Naive thymus-derived CD4-positive, alpha-beta T cell (primary cell): ENCODE measurements at regions not wholly inside any gene's neighbourhood (a gene's known extent, or its start where the extent isn't known, plus 50 kb on each side); places are given as distances from the start of the nearest gene placed in this dataset.

Experiments used
- ATAC-seq: fragments of 150-1000 bp; cut with Tn5 transposase; 2 replicates; pipeline ENCODE4 v1.10.0; 2021; ENCODE audit warnings: mild to moderate bottlenecking, moderate library complexity
- CTCF ChIA-PET: fragments of 350-600 bp; sonication (Branson Sonifier 250); formaldehyde crosslinking; loops from one replicate; lab custom pipeline; 2021; ENCODE audit warnings: antibody characterized with exemption; lab: Charles Lee
- POLR2A ChIA-PET: fragments of 350-600 bp; sonication (Branson Sonifier 250); formaldehyde crosslinking; loops from one replicate; lab custom pipeline; 2021; ENCODE audit warnings: antibody characterized with exemption, inconsistent platforms; lab: Charles Lee
- DNase-seq, 9 donors: peaks; one replicate each; pipeline versions ENCODE4 v3.0.0 to v3.0.0-alpha.2; 2020 to 2022; ENCODE audit warnings: mixed read lengths in 1 of 9
- H3K27ac ChIP-seq: one replicate; pipeline ENCODE4 v1.7.0; 2013; ENCODE audit warnings: mild to moderate bottlenecking, low read depth, low read length, moderate library complexity
- H3K27me3 ChIP-seq, 2 donors: one replicate each; pipeline ENCODE4 v1.7.0; 2013; ENCODE audit warnings: low read length in 2 of 2, mild to moderate bottlenecking in 2 of 2, moderate library complexity in 2 of 2; ENCODE audit not compliant: control insufficient read depth in 2 of 2, insufficient read depth in 2 of 2
- H3K36me3 ChIP-seq, 3 experiments: 1 replicate in 2 of 3; 2 replicates in 1 of 3; pipeline ENCODE4 v1.7.0; 2013; ENCODE audit warnings: low read length in 3 of 3, mild to moderate bottlenecking in 3 of 3, moderate library complexity in 1 of 3; ENCODE audit not compliant: insufficient read depth in 3 of 3, control insufficient read depth in 2 of 3
- H3K4me1 ChIP-seq, 2 donors: one replicate each; pipeline ENCODE4 v1.7.0; 2013; ENCODE audit warnings: low read length in 2 of 2, mild to moderate bottlenecking in 2 of 2, moderate library complexity in 1 of 2; ENCODE audit not compliant: control insufficient read depth in 2 of 2, insufficient read depth in 2 of 2
- H3K4me3 ChIP-seq: 2 replicates; pipeline ENCODE4 v1.7.0; 2013; ENCODE audit warnings: mild to moderate bottlenecking, low read length
- H3K9me3 ChIP-seq, 3 experiments: 1 replicate in 2 of 3; 2 replicates in 1 of 3; pipeline ENCODE4 v1.7.0; 2013; ENCODE audit warnings: low read length in 3 of 3; ENCODE audit not compliant: control insufficient read depth in 2 of 3
- H3K27ac Mint-ChIP-seq, 9 donors: one replicate each; pipeline ENCODE4 v1.8.0; 2020 to 2022; ENCODE audit warnings: mixed read lengths in 9 of 9, mild to moderate bottlenecking in 8 of 9, moderate library complexity in 5 of 9, inconsistent platforms in 2 of 9
- H3K27me3 Mint-ChIP-seq, 5 donors: one replicate each; pipeline ENCODE4 v1.8.0; 2021 to 2022; ENCODE audit warnings: mixed read lengths in 5 of 5, mild to moderate bottlenecking in 1 of 5
- H3K36me3 Mint-ChIP-seq, 5 donors: one replicate each; pipeline ENCODE4 v1.8.0; 2020 to 2022; ENCODE audit warnings: mixed read lengths in 5 of 5, mild to moderate bottlenecking in 3 of 5, inconsistent platforms in 1 of 5
- H3K4me1 Mint-ChIP-seq, 7 donors: one replicate each; pipeline ENCODE4 v1.8.0; 2020 to 2022; ENCODE audit warnings: mixed read lengths in 7 of 7, mild to moderate bottlenecking in 3 of 7, inconsistent platforms in 1 of 7
- H3K4me3 Mint-ChIP-seq, 10 donors: one replicate each; pipeline ENCODE4 v1.8.0; 2020 to 2022; ENCODE audit warnings: mild to moderate bottlenecking in 10 of 10, mixed read lengths in 10 of 10, moderate library complexity in 6 of 10, inconsistent platforms in 2 of 10
- H3K9me3 Mint-ChIP-seq, 11 donors: one replicate each; pipeline ENCODE4 v1.8.0; 2020 to 2022; ENCODE audit warnings: mixed read lengths in 11 of 11, mild to moderate bottlenecking in 4 of 11, inconsistent platforms in 1 of 11, moderate library complexity in 1 of 11
- intact Hi-C, 2 donors: fragments of 100-400 bp; cut with micrococcal nuclease; formaldehyde crosslinking; loops; one replicate each; pipeline ENCODE4 v1.15.1; 2023

GRCh38 chr16:86821895-86822294, 243.5 kb downstream of the FOXL1 start:
- Mint-ChIP-seq H3K27me3 (peaks cover 24 to 63% (median 41%) of the 10 kb centered on the region in 5 donors), H3K4me3 (no peak overlapping the region), H3K4me1 (no peaks in the 10 kb centered on the region), H3K36me3 (no peaks in the 10 kb centered on the region), H3K27ac (no peak overlapping the region), H3K9me3 (no peaks in the 10 kb centered on the region)
- ChIA-PET POLR2A (interaction anchor here (0.6 kb wide), 1 partner anchor 73 kb away, joined by 4 read pairs; no protein-coding TSS in a partner anchor), CTCF (no interaction called here)
- Histone ChIP-seq H3K27ac (no peak overlapping the region), H3K36me3 (no peaks in the 10 kb centered on the region), H3K27me3 (no peaks in the 10 kb centered on the region), H3K9me3 (no peaks in the 10 kb centered on the region), H3K4me3 (no peak overlapping the region), H3K4me1 (no peaks in the 10 kb centered on the region)
- no peak for DNase-seq
- ATAC-seq: no peak
- intact Hi-C loops: no loop called here

- no peak overlapping the region for H3K27ac Mint-ChIP-seq
- ATAC-seq (no peak), DNase-seq (no peak)
- no peaks in the 10 kb centered on the region for H3K36me3 Mint-ChIP-seq
- H3K4me1 Mint-ChIP-seq: peaks cover 0 to 4% (median 0%) of the 10 kb centered on the region in 7 donors
- H3K4me1 ChIP-seq: no peaks in the 10 kb centered on the region
- H3K27me3 ChIP-seq: no peaks in the 10 kb centered on the region
- H3K36me3 ChIP-seq: no peaks in the 10 kb centered on the region
- no peaks in the 10 kb centered on the region for H3K9me3 Mint-ChIP-seq
- POLR2A ChIA-PET: no interaction called here
- no peaks in the 10 kb centered on the region for H3K9me3 ChIP-seq
- H3K4me3 ChIP-seq: no peak overlapping the region
- no peak overlapping the region for H3K4me3 Mint-ChIP-seq
- intact Hi-C loops: no loop called here
- H3K27ac ChIP-seq: no peak overlapping the region
- H3K27me3 Mint-ChIP-seq: peaks cover 31 to 62% (median 44%) of the 10 kb centered on the region in 5 donors
- CTCF ChIA-PET: no interaction called here
Observed at GRCh38 chr16:86823125-86823524, 244.8 kb downstream of the FOXL1 start.

GRCh38 chr16:86823888-86824671, 245.7 kb downstream of the FOXL1 start:
- Histone ChIP-seq H3K9me3 (no peaks in the 10 kb centered on the region), H3K27me3 (no peaks in the 10 kb centered on the region), H3K36me3 (no peaks in the 10 kb centered on the region), H3K4me3 (no peak overlapping the region), H3K4me1 (no peaks in the 10 kb centered on the region), H3K27ac (no peak overlapping the region)
- H3K27me3 Mint-ChIP-seq: peaks cover 28 to 60% (median 50%) of the 10 kb centered on the region in 5 donors
- intact Hi-C loops: no loop called here
- POLR2A ChIA-PET: no interaction called here
- ATAC-seq (no peak), DNase-seq (no peak)
- H3K36me3 Mint-ChIP-seq: no peaks in the 10 kb centered on the region
- no peak overlapping the region for H3K4me3 Mint-ChIP-seq
- CTCF ChIA-PET: no interaction called here
- no peak overlapping the region for H3K27ac Mint-ChIP-seq
- peaks cover 0 to 4% (median 0%) of the 10 kb centered on the region in 7 donors for H3K4me1 Mint-ChIP-seq
- peaks cover 0 to 2% (median 0%) of the 10 kb centered on the region in 11 donors for H3K9me3 Mint-ChIP-seq

DNA sequence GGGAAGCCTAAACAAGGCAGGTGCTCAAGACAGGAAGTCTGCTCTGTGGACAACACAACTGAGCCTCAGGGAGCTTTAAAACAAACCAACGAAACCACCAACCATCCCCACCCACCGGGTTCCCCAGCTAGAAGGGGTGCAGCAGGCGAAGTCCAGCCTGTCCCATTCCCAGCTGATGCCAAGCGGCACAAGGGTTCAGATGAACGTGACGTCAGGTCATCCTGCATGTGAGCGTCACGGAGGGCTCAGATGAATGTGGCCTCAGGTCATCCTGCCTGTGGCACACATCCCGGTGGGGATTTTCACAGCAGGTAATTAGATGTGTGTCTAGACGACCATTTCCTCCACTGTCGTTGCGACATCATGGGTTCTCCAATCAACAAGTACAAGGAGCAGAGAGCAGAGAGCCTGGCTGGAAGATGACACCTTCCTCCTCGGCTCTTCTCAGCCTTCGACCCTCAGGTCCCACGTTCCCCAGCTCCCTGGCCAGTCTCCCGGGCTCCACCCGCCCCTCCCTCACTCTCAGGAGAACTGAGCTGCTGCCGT, 246.5 kb downstream of the FOXL1 start:
- Histone ChIP-seq H3K27me3 (no peaks in the 10 kb centered on the region), H3K4me1 (no peaks in the 10 kb centered on the region), H3K27ac (no peak overlapping the region), H3K9me3 (no peaks in the 10 kb centered on the region), H3K36me3 (no peaks in the 10 kb centered on the region), H3K4me3 (no peak overlapping the region)
- POLR2A ChIA-PET: no interaction called here
- peaks cover 0 to 4% (median 0%) of the 10 kb centered on the region in 11 donors for H3K9me3 Mint-ChIP-seq
- peaks cover 0 to 4% (median 0%) of the 10 kb centered on the region in 7 donors for H3K4me1 Mint-ChIP-seq
- CTCF ChIA-PET: no interaction called here
- DNase-seq (no peak), ATAC-seq (no peak)
- intact Hi-C loops: no loop called here
- no peak overlapping the region for H3K4me3 Mint-ChIP-seq
- peaks cover 34 to 64% (median 57%) of the 10 kb centered on the region in 5 donors for H3K27me3 Mint-ChIP-seq
- no peaks in the 10 kb centered on the region for H3K36me3 Mint-ChIP-seq
- no peak overlapping the region for H3K27ac Mint-ChIP-seq

- no peak for ATAC-seq
- H3K4me1 ChIP-seq: no peaks in the 10 kb centered on the region
- intact Hi-C loops: no loop called here
Observed at GRCh38 chr16:86825631-86826030, 247.3 kb downstream of the FOXL1 start.

GRCh38 chr16:86826941-86827340, 248.6 kb downstream of the FOXL1 start:
- Histone ChIP-seq H3K27me3 (no peaks in the 10 kb centered on the region), H3K4me1 (no peaks in the 10 kb centered on the region), H3K36me3 (no peaks in the 10 kb centered on the region), H3K4me3 (no peak overlapping the region), H3K9me3 (no peaks in the 10 kb centered on the region), H3K27ac (no peak overlapping the region)
- Mint-ChIP-seq H3K36me3 (no peaks in the 10 kb centered on the region), H3K27me3 (peaks cover 37 to 63% (median 49%) of the 10 kb centered on the region in 5 donors), H3K4me3 (no peak overlapping the region), H3K4me1 (peaks cover 0 to 4% (median 0%) of the 10 kb centered on the region in 7 donors), H3K9me3 (peaks cover 0 to 4% (median 0%) of the 10 kb centered on the region in 11 donors), H3K27ac (no peak overlapping the region)
- CTCF ChIA-PET: no interaction called here
- ATAC-seq (no peak), DNase-seq (no peak)
- POLR2A ChIA-PET: no interaction called here
- intact Hi-C loops: no loop called here

More at GRCh38 chr16:86825631-86826030, 247.3 kb downstream of the FOXL1 start:
- CTCF ChIA-PET: no interaction called here
- Histone ChIP-seq H3K27me3 (no peaks in the 10 kb centered on the region), H3K36me3 (no peaks in the 10 kb centered on the region), H3K4me3 (no peak overlapping the region), H3K9me3 (no peaks in the 10 kb centered on the region), H3K27ac (no peak overlapping the region)
- no peaks in the 10 kb centered on the region for H3K36me3 Mint-ChIP-seq
- peaks cover 0 to 4% (median 0%) of the 10 kb centered on the region in 7 donors for H3K4me1 Mint-ChIP-seq
- POLR2A ChIA-PET: no interaction called here
- H3K27ac Mint-ChIP-seq: no peak overlapping the region
- no peak overlapping the region for H3K4me3 Mint-ChIP-seq
- H3K9me3 Mint-ChIP-seq: peaks cover 0 to 4% (median 0%) of the 10 kb centered on the region in 11 donors
- peaks cover 35 to 67% (median 58%) of the 10 kb centered on the region in 5 donors for H3K27me3 Mint-ChIP-seq
- no peak for DNase-seq
